ENCODE measurements at regions not wholly inside any gene's neighbourhood (a gene's known extent, or its start where the extent isn't known, plus 50 kb on each side); places are given as distances from the start of the nearest gene placed in this dataset.

- H3K27me3 ChIP-seq (replicated peaks in 1 of 4; ENCODE audit: control insufficient read depth in 3 of 4, extremely low read depth in 1 of 4, insufficient read depth in 3 of 4, low read length in 3 of 4), result no peaks in the 10 kb centered on the region
- no peaks in the 10 kb centered on the region for H4K20me1 ChIP-seq (replicated peaks in 1 of 2; ENCODE audit: control insufficient read depth in 1 of 2, insufficient read depth in 2 of 2, low read length in 2 of 2)
- H2BK20ac ChIP-seq (ENCODE audit: low read length), result no peak overlapping the region
- DNase-seq (ENCODE audit: low read depth in 1 of 2, low spot score in 2 of 2), result no peak
- no peak overlapping the region for H4K5ac ChIP-seq (ENCODE audit: insufficient read length, low read depth, low read length)
- H2BK12ac ChIP-seq (ENCODE audit: low read depth, low read length), result no peak overlapping the region
- no peak overlapping the region for H4K8ac ChIP-seq (ENCODE audit: extremely low read depth, insufficient read depth, low read length)
- no peak overlapping the region for H2BK120ac ChIP-seq (replicated peaks; ENCODE audit: low read depth, low read length)
- H2BK15ac ChIP-seq (ENCODE audit: low read length), result no peak overlapping the region
- no peaks in the 10 kb centered on the region for H3K79me1 ChIP-seq (ENCODE audit: low read depth, low read length)
- no peak overlapping the region for H3K27ac ChIP-seq (ENCODE audit: low read depth, low read length)
- H3K18ac ChIP-seq (ENCODE audit: extremely low read depth, low read length), result no peak overlapping the region
- no peaks in the 10 kb centered on the region for H3K4me1 ChIP-seq (replicated peaks in 1 of 4; ENCODE audit: control insufficient read depth in 3 of 4, insufficient read depth in 4 of 4, low read length in 3 of 4)
- no peak overlapping the region for H3K23ac ChIP-seq (ENCODE audit: insufficient read length)
- H3K9ac ChIP-seq (replicated peaks in 1 of 4; ENCODE audit: extremely low read depth in 1 of 4, low read depth in 3 of 4, low read length in 3 of 4), result no peak overlapping the region
- no peak overlapping the region for H2BK5ac ChIP-seq (ENCODE audit: low read depth, low read length)
- no peaks in the 10 kb centered on the region for H3K23me2 ChIP-seq (ENCODE audit: low read depth, low read length)
- no peaks in the 10 kb centered on the region for H3K79me2 ChIP-seq (ENCODE audit: control insufficient read depth in 1 of 2, insufficient read depth in 2 of 2, low read length in 2 of 2)
- H3K14ac ChIP-seq (ENCODE audit: insufficient read length), result no peak overlapping the region
- no peak overlapping the region for H3K4me3 ChIP-seq (ENCODE audit: extremely low read depth in 1 of 4, insufficient read depth in 2 of 4, low read depth in 3 of 4, low read length in 4 of 4)
- H2AK5ac ChIP-seq (ENCODE audit: low read depth, low read length), result no peak overlapping the region
- no peak for FAIRE-seq
- H3K36me3 ChIP-seq (ENCODE audit: control insufficient read depth in 2 of 4, insufficient read depth in 4 of 4, low read length in 3 of 4), result no peaks in the 10 kb centered on the region
- no peaks in the 10 kb centered on the region for H3K9me3 ChIP-seq (ENCODE audit: insufficient read depth in 2 of 2, low read depth in 1 of 2, low read length in 1 of 2)
- H4K91ac ChIP-seq (replicated peaks; ENCODE audit: insufficient read length, low read length), result no peak overlapping the region
- H3K56ac ChIP-seq (replicated peaks; ENCODE audit: insufficient read length, low read depth, low read length), result no peak overlapping the region
- ChIA-PET POLR2A (ENCODE audit: partially characterized antibody) (no interaction called here), CTCF (ENCODE audit: partially characterized antibody) (no interaction called here)
- H3K4me2 ChIP-seq (ENCODE audit: insufficient read depth in 1 of 2, low read depth in 2 of 2, low read length in 2 of 2), result no peak overlapping the region
- no peak overlapping the region for H2AFZ ChIP-seq (ENCODE audit: low read length)
- no peak overlapping the region for H3K4ac ChIP-seq (replicated peaks; ENCODE audit: insufficient read length, low read depth, low read length)
- whole genome bisulfite sequencing, 2 experiments (ENCODE audit: extremely low coverage in 1 of 2, insufficient coverage in 1 of 2, insufficient read length in 1 of 2, insufficient replicate concordance in 2 of 2, low coverage in 1 of 2, low lambda C conversion rate in 2 of 2, missing lambda C conversion rate in 1 of 2), result 78% methylated on average over 1 of the region's 1 CpG; no CpG with 5 or more reads in 1 of the 2 experiments
- TF ChIP-seq SUZ12 (IDR thresholded peaks at IDR 0.05; ENCODE audit: low read length) (no peak), CHD1 (IDR thresholded peaks at IDR 0.05; ENCODE audit: low read depth, low read length) (no peak), SIX5 (IDR thresholded peaks at IDR 0.05; ENCODE audit: low read depth, low read length) (no peak), TEAD4 (IDR thresholded peaks at IDR 0.05; ENCODE audit: low read depth, low read length) (no peak), ASH2L (IDR thresholded peaks at IDR 0.05; ENCODE audit: low read length) (no peak), RAD21 (IDR thresholded peaks at IDR 0.05 in 1 of 2, conservative IDR thresholded peaks at IDR 0.05 in 1 of 2; ENCODE audit: low read depth in 2 of 2, low read length in 2 of 2) (no peak), SP1 (IDR thresholded peaks at IDR 0.05; ENCODE audit: low read depth, low read length) (no peak), RFX5 (IDR thresholded peaks at IDR 0.05; ENCODE audit: borderline replicate concordance, low read depth, low read length) (no peak), TAF7 (optimal IDR thresholded peaks at IDR 0.05; ENCODE audit: borderline replicate concordance, low read depth, low read length) (no peak), EGR1 (IDR thresholded peaks at IDR 0.05; ENCODE audit: borderline replicate concordance, low read depth, low read length) (no peak), CBX8 (IDR thresholded peaks at IDR 0.05; ENCODE audit: borderline replicate concordance, low read depth, low read length) (no peak), HDAC6 (IDR thresholded peaks at IDR 0.05; ENCODE audit: low read depth, low read length) (no peak), SAP30 (IDR thresholded peaks at IDR 0.05; ENCODE audit: insufficient read depth, insufficient replicate concordance, low read length) (no peak), FOSL1 (IDR thresholded peaks at IDR 0.05; ENCODE audit: insufficient read depth, low read depth, low read length) (no peak), MAX (IDR thresholded peaks at IDR 0.05) (no peak), TAF1 (IDR thresholded peaks at IDR 0.05; ENCODE audit: low read depth, low read length) (no peak)
Observed at GRCh38 chrX:112424166-112424565, 255.6 kb downstream of the LHFPL1 start.
